ENCODE measurements at regions not wholly inside any gene's neighbourhood (a gene's known extent, or its start where the extent isn't known, plus 50 kb on each side); places are given as distances from the start of the nearest gene placed in this dataset.

- DNase-seq (ENCODE audit: low spot score) (no peak), ATAC-seq (ENCODE audit: low read depth) (no peak)
These were observed 434.7 kb downstream of the GATA3 start for GRCh38 chr10:8489232-8489631.

GRCh38 chr10:8489823-8490222 lies 435.3 kb downstream of the GATA3 start:
- DNase-seq (ENCODE audit: low spot score) (no peak), ATAC-seq (ENCODE audit: low read depth) (no peak)
- Histone ChIP-seq H3K4me3 (ENCODE audit: severe bottlenecking) (no peak overlapping the region), H3K4me1 (ENCODE audit: insufficient read depth, poor library complexity, severe bottlenecking) (no peaks in the 10 kb centered on the region), H3K9me3 (ENCODE audit: severe bottlenecking) (no peaks in the 10 kb centered on the region), H3K27me3 (ENCODE audit: insufficient read depth, poor library complexity, severe bottlenecking) (no peaks in the 10 kb centered on the region), H3K27ac (ENCODE audit: poor library complexity, severe bottlenecking) (no peak overlapping the region), H3K36me3 (ENCODE audit: low read depth) (no peaks in the 10 kb centered on the region)
- no peak for TF ChIP-seq CTCF (IDR thresholded peaks at IDR 0.05; ENCODE audit: poor library complexity, severe bottlenecking)

More at GRCh38 chr10:8489232-8489631, 434.7 kb downstream of the GATA3 start:
- Histone ChIP-seq H3K27ac (ENCODE audit: poor library complexity, severe bottlenecking) (no peak overlapping the region), H3K27me3 (ENCODE audit: insufficient read depth, poor library complexity, severe bottlenecking) (no peaks in the 10 kb centered on the region), H3K4me1 (ENCODE audit: insufficient read depth, poor library complexity, severe bottlenecking) (no peaks in the 10 kb centered on the region), H3K9me3 (ENCODE audit: severe bottlenecking) (no peaks in the 10 kb centered on the region), H3K4me3 (ENCODE audit: severe bottlenecking) (no peak overlapping the region), H3K36me3 (ENCODE audit: low read depth) (no peaks in the 10 kb centered on the region)
- no peak for TF ChIP-seq CTCF (IDR thresholded peaks at IDR 0.05; ENCODE audit: poor library complexity, severe bottlenecking)

DNA sequence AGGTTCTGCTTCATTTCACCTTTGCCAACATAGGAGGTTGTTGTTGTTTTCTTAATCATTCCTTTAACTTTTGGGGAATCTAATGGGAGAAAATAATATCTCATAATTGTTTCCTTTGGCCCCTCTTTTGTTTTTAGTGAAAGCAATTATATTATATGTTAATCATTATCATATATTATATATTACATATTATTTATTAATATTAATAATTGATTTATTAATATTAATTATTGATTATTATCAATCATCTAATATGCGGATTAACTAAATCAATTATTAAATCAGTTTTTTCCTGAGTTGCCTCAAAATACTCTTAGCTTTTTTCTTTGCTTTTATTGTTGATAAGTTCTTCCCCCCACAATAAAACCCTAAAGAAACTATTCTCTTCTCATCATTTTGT lies 443.8 kb downstream of the GATA3 start:
- DNase-seq (ENCODE audit: low spot score) (no peak), ATAC-seq (ENCODE audit: low read depth) (no peak)
- Histone ChIP-seq H3K27me3 (ENCODE audit: insufficient read depth, poor library complexity, severe bottlenecking) (no peaks in the 10 kb centered on the region), H3K9me3 (ENCODE audit: severe bottlenecking) (no peaks in the 10 kb centered on the region), H3K4me1 (ENCODE audit: insufficient read depth, poor library complexity, severe bottlenecking) (no peaks in the 10 kb centered on the region), H3K36me3 (ENCODE audit: low read depth) (no peaks in the 10 kb centered on the region), H3K27ac (ENCODE audit: poor library complexity, severe bottlenecking) (no peak overlapping the region), H3K4me3 (ENCODE audit: severe bottlenecking) (no peak overlapping the region)
- no peak for TF ChIP-seq CTCF (IDR thresholded peaks at IDR 0.05; ENCODE audit: poor library complexity, severe bottlenecking)

- Histone ChIP-seq H3K4me3 (ENCODE audit: severe bottlenecking) (no peak overlapping the region), H3K4me1 (ENCODE audit: insufficient read depth, poor library complexity, severe bottlenecking) (no peaks in the 10 kb centered on the region), H3K27me3 (ENCODE audit: insufficient read depth, poor library complexity, severe bottlenecking) (no peaks in the 10 kb centered on the region), H3K27ac (ENCODE audit: poor library complexity, severe bottlenecking) (no peak overlapping the region), H3K36me3 (ENCODE audit: low read depth) (no peaks in the 10 kb centered on the region), H3K9me3 (ENCODE audit: severe bottlenecking) (no peaks in the 10 kb centered on the region)
- DNase-seq (ENCODE audit: low spot score) (no peak), ATAC-seq (ENCODE audit: low read depth) (peak; percentile 35; the same call in 1 of the 3 replicates)
- TF ChIP-seq CTCF (IDR thresholded peaks at IDR 0.05; ENCODE audit: poor library complexity, severe bottlenecking): no peak
These were observed 444.4 kb downstream of the GATA3 start for GRCh38 chr10:8498881-8499280.

DNA sequence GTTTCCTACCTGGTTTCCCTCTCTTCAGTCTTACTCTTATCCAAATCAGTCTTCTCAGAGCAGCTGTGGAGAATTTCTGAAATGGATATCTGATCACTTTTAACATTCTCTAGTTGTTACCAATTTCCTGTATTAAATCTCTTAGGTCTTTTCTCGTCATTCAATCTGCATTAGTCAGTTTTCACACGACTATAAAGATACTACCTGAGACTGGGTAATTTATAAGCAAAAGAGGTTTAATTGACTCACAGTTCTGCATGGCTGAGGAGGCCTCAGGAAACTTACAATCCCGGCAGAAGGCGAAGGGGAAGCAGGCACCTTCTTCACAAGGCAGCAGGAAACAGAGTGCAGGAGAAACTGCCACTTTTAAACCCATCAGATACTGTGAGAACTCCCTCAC lies 444.8 kb downstream of the GATA3 start:
- Histone ChIP-seq H3K27me3 (ENCODE audit: insufficient read depth, poor library complexity, severe bottlenecking) (no peaks in the 10 kb centered on the region), H3K27ac (ENCODE audit: poor library complexity, severe bottlenecking) (no peak overlapping the region), H3K36me3 (ENCODE audit: low read depth) (no peaks in the 10 kb centered on the region), H3K9me3 (ENCODE audit: severe bottlenecking) (no peaks in the 10 kb centered on the region), H3K4me3 (ENCODE audit: severe bottlenecking) (no peak overlapping the region), H3K4me1 (ENCODE audit: insufficient read depth, poor library complexity, severe bottlenecking) (no peaks in the 10 kb centered on the region)
- DNase-seq (ENCODE audit: low spot score) (no peak), ATAC-seq (ENCODE audit: low read depth) (peak; percentile 23; the same call in 1 of the 3 replicates)
- no peak for TF ChIP-seq CTCF (IDR thresholded peaks at IDR 0.05; ENCODE audit: poor library complexity, severe bottlenecking)

All from RWPE2 (cell line).